ENCODE measurements at regions not wholly inside any gene's neighbourhood (a gene's known extent, or its start where the extent isn't known, plus 50 kb on each side); places are given as distances from the start of the nearest gene placed in this dataset.
"Not testable (repeated sequence)": the region's sequence is repeated elsewhere in the genome, so short reads cannot be mapped to it uniquely, and the experiment has no call there.

GRCh38 chr9:75282047-75282446 lies 193.7 kb downstream of the OSTF1 start:
- no peak for DNase-seq (ENCODE audit: low read depth)

- no peak for DNase-seq (ENCODE audit: low read depth)
Observed at GRCh38 chr9:75289332-75289731, 201.0 kb downstream of the OSTF1 start.

- no peak for DNase-seq (ENCODE audit: low read depth)
Observed at GRCh38 chr9:75299324-75299723, 211.0 kb downstream of the OSTF1 start.

- DNase-seq (ENCODE audit: low read depth) = no peak
Observed at GRCh38 chr9:75333624-75334023, 245.3 kb downstream of the OSTF1 start.

- no peak for DNase-seq (ENCODE audit: low read depth)
Observed at GRCh38 chr9:75358846-75359245, 270.5 kb downstream of the OSTF1 start.

- no peak for DNase-seq (ENCODE audit: low read depth)
Observed at GRCh38 chr9:75359638-75360037, 271.3 kb downstream of the OSTF1 start.

GRCh38 chr9:75360252-75360651 lies 271.9 kb downstream of the OSTF1 start:
- DNase-seq (ENCODE audit: low read depth) = no peak

- not testable (repeated sequence) for DNase-seq (ENCODE audit: low read depth)
Observed at GRCh38 chr9:75362446-75362845, 274.1 kb downstream of the OSTF1 start.

- DNase-seq (ENCODE audit: low read depth) = no peak
Observed at GRCh38 chr9:75365196-75365595, 276.9 kb downstream of the OSTF1 start.

GRCh38 chr9:75369989-75370388 lies 281.7 kb downstream of the OSTF1 start:
- DNase-seq (ENCODE audit: low read depth) = no peak

GRCh38 chr9:75372499-75373268 lies 284.4 kb downstream of the OSTF1 start:
- DNase-seq (ENCODE audit: low read depth) = no peak

- no peak for DNase-seq (ENCODE audit: low read depth)
Observed at GRCh38 chr9:75376680-75377254, 288.5 kb downstream of the OSTF1 start.

- DNase-seq (ENCODE audit: low read depth) = no peak
Observed at GRCh38 chr9:75378036-75378435, 289.7 kb downstream of the OSTF1 start.

GRCh38 chr9:75378926-75379325 lies 290.6 kb downstream of the OSTF1 start:
- no peak for DNase-seq (ENCODE audit: low read depth)

- DNase-seq (ENCODE audit: low read depth) = no peak
Observed at GRCh38 chr9:75382126-75382525, 293.8 kb downstream of the OSTF1 start.

GRCh38 chr9:75383420-75384034 lies 295.2 kb downstream of the OSTF1 start:
- DNase-seq (ENCODE audit: low read depth) = not testable (repeated sequence)

- no peak for DNase-seq (ENCODE audit: low read depth)
Observed at GRCh38 chr9:75385236-75385635, 296.9 kb downstream of the OSTF1 start.

GRCh38 chr9:75389101-75389500 lies 300.8 kb downstream of the OSTF1 start:
- no peak for DNase-seq (ENCODE audit: low read depth)

GRCh38 chr9:75390951-75391350 lies 302.6 kb downstream of the OSTF1 start:
- DNase-seq (ENCODE audit: low read depth) = no peak

GRCh38 chr9:75391497-75391896 lies 303.2 kb downstream of the OSTF1 start:
- DNase-seq (ENCODE audit: low read depth) = no peak

- DNase-seq (ENCODE audit: low read depth) = no peak
Observed at GRCh38 chr9:75395336-75395735, 307.0 kb downstream of the OSTF1 start.

- no peak for DNase-seq (ENCODE audit: low read depth)
Observed at GRCh38 chr9:75397836-75398235, 309.5 kb downstream of the OSTF1 start.

- no peak for DNase-seq (ENCODE audit: low read depth)
Observed at GRCh38 chr9:75408391-75408790, 320.1 kb downstream of the OSTF1 start.
